ENCODE measurements at regions not wholly inside any gene's neighbourhood (a gene's known extent, or its start where the extent isn't known, plus 50 kb on each side); places are given as distances from the start of the nearest gene placed in this dataset.

DNA sequence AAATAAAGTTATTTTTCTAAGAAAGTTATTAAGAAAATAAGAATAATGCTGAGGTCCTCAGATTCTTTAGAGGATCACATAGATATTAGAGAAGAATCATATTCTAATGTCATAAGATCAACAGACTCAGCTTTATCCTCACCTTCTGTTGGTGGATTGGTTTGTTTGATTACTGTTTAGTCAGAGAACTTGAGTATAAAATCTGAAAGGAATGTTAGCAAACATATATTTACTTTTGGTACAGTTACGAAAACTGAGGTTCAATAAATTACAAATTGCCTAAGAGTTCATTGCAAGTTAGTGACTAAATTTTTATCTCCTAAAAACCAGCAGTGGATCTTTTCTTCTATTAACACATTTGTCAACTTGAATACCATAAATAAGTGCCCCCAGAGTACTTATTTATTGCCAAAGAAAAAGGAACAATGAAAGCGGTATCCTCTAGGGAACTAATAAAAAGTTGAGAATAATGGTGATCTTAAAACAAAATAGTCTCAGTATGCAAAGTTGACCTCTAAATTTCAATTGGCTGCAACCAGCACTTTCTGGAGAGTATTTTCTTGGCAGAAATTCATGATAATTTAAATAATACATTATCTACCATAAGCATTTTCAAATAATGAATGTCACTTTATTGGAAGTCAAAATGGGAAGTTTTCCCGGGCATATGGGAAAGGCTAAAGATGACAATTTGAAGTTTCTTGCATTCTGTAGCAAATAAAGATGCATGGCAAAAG lies 296.8 kb downstream of the OTOL1 start:
- H3K27me3 ChIP-seq (ENCODE audit: low read depth): no peaks in the 10 kb centered on the region
- no peak overlapping the region for H3K4me3 ChIP-seq
- H3K4me1 ChIP-seq: no peaks in the 10 kb centered on the region
- no peaks in the 10 kb centered on the region for H3K36me3 ChIP-seq
- no peaks in the 10 kb centered on the region for H3K9me3 ChIP-seq (replicated peaks)
- no peak for DNase-seq
- TF ChIP-seq, protein P1, sequence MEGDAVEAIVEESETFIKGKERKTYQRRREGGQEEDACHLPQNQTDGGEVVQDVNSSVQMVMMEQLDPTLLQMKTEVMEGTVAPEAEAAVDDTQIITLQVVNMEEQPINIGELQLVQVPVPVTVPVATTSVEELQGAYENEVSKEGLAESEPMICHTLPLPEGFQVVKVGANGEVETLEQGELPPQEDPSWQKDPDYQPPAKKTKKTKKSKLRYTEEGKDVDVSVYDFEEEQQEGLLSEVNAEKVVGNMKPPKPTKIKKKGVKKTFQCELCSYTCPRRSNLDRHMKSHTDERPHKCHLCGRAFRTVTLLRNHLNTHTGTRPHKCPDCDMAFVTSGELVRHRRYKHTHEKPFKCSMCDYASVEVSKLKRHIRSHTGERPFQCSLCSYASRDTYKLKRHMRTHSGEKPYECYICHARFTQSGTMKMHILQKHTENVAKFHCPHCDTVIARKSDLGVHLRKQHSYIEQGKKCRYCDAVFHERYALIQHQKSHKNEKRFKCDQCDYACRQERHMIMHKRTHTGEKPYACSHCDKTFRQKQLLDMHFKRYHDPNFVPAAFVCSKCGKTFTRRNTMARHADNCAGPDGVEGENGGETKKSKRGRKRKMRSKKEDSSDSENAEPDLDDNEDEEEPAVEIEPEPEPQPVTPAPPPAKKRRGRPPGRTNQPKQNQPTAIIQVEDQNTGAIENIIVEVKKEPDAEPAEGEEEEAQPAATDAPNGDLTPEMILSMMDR (IDR thresholded peaks at IDR 0.05; ENCODE audit: borderline replicate concordance): no peak
- intact Hi-C loops (cut with micrococcal nuclease): no loop called here
- no peak overlapping the region for H3K27ac ChIP-seq (replicated peaks)

DNA sequence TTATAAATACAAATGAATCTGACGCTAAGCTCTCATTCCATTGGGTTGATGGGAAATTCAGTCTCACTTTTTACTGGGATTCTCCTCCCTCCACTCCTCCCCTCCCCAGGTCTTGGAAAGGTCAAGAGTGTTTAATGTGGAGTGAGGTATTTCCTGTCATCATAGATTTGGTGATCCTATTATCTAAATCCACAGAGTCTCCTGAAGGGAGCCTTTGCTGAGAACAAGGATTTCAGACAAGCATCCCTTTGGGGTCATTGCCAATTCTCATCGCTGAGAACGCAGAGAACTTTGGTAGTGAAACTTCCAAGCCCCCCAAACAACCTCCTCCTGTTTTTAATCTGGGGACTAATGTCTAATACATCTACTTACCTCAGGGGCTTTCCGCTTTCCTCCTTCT lies 297.9 kb downstream of the OTOL1 start:
- no peaks in the 10 kb centered on the region for H3K27me3 ChIP-seq (ENCODE audit: low read depth)
- intact Hi-C loops (cut with micrococcal nuclease): no loop called here
- TF ChIP-seq, protein P1 (IDR thresholded peaks at IDR 0.05; ENCODE audit: borderline replicate concordance): no peak
- H3K9me3 ChIP-seq (replicated peaks): no peaks in the 10 kb centered on the region
- no peak for DNase-seq
- no peak overlapping the region for H3K27ac ChIP-seq (replicated peaks)
- no peaks in the 10 kb centered on the region for H3K4me1 ChIP-seq
- H3K4me3 ChIP-seq: no peak overlapping the region
- no peaks in the 10 kb centered on the region for H3K36me3 ChIP-seq

DNA sequence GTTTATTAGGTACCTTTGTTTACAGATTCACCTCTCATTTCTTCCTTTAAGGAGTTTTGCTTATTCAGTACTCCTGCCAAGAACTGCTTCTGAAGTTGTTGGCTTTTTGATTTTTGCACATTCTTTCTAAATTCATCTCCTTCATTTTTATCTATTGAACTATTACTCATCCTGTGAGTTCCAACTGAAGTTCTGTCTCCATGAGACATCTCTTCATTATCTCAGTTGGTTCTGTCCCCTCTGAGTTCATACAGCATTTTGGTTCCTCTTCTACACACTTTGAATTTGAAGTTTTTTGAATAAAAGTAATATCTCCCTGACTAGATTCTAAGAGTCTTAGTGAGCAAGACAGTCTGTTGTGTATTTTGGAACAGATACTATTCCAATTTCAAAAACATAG lies 299.7 kb downstream of the OTOL1 start:
- H3K36me3 ChIP-seq: no peaks in the 10 kb centered on the region
- DNase-seq: no peak
- H3K4me1 ChIP-seq: no peaks in the 10 kb centered on the region
- H3K27ac ChIP-seq (replicated peaks): no peak overlapping the region
- H3K27me3 ChIP-seq (ENCODE audit: low read depth): no peaks in the 10 kb centered on the region
- intact Hi-C loops (cut with micrococcal nuclease): no loop called here
- no peaks in the 10 kb centered on the region for H3K9me3 ChIP-seq (replicated peaks)
- TF ChIP-seq, protein P1 (IDR thresholded peaks at IDR 0.05; ENCODE audit: borderline replicate concordance): no peak
- no peak overlapping the region for H3K4me3 ChIP-seq

DNA sequence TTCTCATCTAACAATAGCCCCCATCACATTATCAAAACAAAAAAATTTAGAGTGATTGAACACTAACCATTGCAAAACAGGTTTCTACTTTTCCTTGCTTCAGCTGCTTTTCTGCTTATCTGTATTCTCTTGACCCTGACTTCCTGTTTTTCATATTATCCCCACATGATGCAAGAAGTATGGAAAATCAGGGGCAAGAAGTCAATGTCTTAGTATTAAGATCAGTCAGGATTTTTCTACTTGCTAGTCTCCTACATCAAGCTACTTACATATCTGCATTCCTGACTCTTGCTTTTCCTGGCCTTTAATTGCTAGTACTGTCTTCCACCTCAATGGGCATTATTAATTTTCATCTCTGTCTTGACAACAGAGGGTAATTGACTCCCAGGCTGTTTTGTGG lies 300.2 kb downstream of the OTOL1 start:
- no peak overlapping the region for H3K27ac ChIP-seq (replicated peaks)
- no peaks in the 10 kb centered on the region for H3K36me3 ChIP-seq
- no peak overlapping the region for H3K4me3 ChIP-seq
- no peaks in the 10 kb centered on the region for H3K27me3 ChIP-seq (ENCODE audit: low read depth)
- H3K9me3 ChIP-seq (replicated peaks): no peaks in the 10 kb centered on the region
- intact Hi-C loops (cut with micrococcal nuclease): no loop called here
- no peaks in the 10 kb centered on the region for H3K4me1 ChIP-seq
- TF ChIP-seq, protein P1 (IDR thresholded peaks at IDR 0.05; ENCODE audit: borderline replicate concordance): no peak
- no peak for DNase-seq

DNA sequence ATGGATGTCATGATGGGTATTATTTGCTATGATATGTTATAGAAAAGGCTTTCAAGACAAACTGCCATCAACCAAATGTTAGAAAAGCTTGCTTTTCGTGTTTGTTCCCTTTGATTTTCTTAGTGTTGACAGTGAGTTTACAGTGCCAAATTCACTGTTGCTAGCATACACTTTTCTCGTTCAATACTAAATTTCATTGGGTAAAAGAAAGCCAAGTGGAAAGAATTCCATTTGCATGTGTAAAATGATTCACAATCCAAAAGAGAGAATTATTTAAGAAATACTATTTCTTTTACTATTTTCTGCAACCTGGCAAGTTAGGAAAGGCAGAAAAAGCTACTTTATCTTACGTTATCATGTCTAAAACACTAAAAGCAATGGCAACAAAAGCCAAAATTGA lies 301.4 kb downstream of the OTOL1 start:
- TF ChIP-seq, protein P1 (IDR thresholded peaks at IDR 0.05; ENCODE audit: borderline replicate concordance): no peak
- no peaks in the 10 kb centered on the region for H3K27me3 ChIP-seq (ENCODE audit: low read depth)
- H3K4me3 ChIP-seq: no peak overlapping the region
- DNase-seq: no peak
- no peak overlapping the region for H3K27ac ChIP-seq (replicated peaks)
- no peaks in the 10 kb centered on the region for H3K4me1 ChIP-seq
- no peaks in the 10 kb centered on the region for H3K36me3 ChIP-seq
- no peaks in the 10 kb centered on the region for H3K9me3 ChIP-seq (replicated peaks)
- intact Hi-C loops (cut with micrococcal nuclease): no loop called here
